SKM-1 (cell line): ENCODE measurements at regions not wholly inside any gene's neighbourhood (a gene's known extent, or its start where the extent isn't known, plus 50 kb on each side); places are given as distances from the start of the nearest gene placed in this dataset.
"Not testable (repeated sequence)": the region's sequence is repeated elsewhere in the genome, so short reads cannot be mapped to it uniquely, and the experiment has no call there.

Experiments
- DNase-seq: peaks from one replicate; lab custom pipeline; 2025; ENCODE audit not compliant: unreplicated experiment; lab: John Stamatoyannopoulos, UW

- DNase-seq: not testable (repeated sequence)
Observed at GRCh38 chr16:29330623-29331022, 75.9 kb downstream of the NPIPB11 start.

GRCh38 chr16:29328528-29328927, 78.0 kb downstream of the NPIPB11 start:
- not testable (repeated sequence) for DNase-seq

- not testable (repeated sequence) for DNase-seq
Observed at GRCh38 chr16:29327631-29328408, 78.7 kb downstream of the NPIPB11 start.

GRCh38 chr16:29326164-29327125, 80.1 kb downstream of the NPIPB11 start:
- DNase-seq: not testable (repeated sequence)

GRCh38 chr16:29323725-29324124, 82.8 kb downstream of the NPIPB11 start:
- DNase-seq: not testable (repeated sequence)

- no peak for DNase-seq
Observed at GRCh38 chr16:29321585-29321984, 84.9 kb downstream of the NPIPB11 start.

GRCh38 chr16:29321000-29321393, 85.5 kb downstream of the NPIPB11 start:
- no peak for DNase-seq

- DNase-seq: no peak
Observed at GRCh38 chr16:29320274-29320999, 86.1 kb downstream of the NPIPB11 start.

- no peak for DNase-seq
Observed at GRCh38 chr16:29319726-29320125, 86.8 kb downstream of the NPIPB11 start.

GRCh38 chr16:29318561-29318968, 87.9 kb downstream of the NPIPB11 start:
- peak; percentile 28 for DNase-seq

GRCh38 chr16:29318037-29318436, 88.5 kb downstream of the NPIPB11 start:
- no peak for DNase-seq

- no peak for DNase-seq
Observed at GRCh38 chr16:29317269-29317668, 89.2 kb downstream of the NPIPB11 start.

- no peak for DNase-seq
Observed at GRCh38 chr16:29316761-29317183, 89.7 kb downstream of the NPIPB11 start.

- no peak for DNase-seq
Observed at GRCh38 chr16:29315916-29316517, 90.5 kb downstream of the NPIPB11 start.

- DNase-seq: no peak
Observed at GRCh38 chr16:29315046-29315445, 91.5 kb downstream of the NPIPB11 start.

- DNase-seq: no peak
Observed at GRCh38 chr16:29314292-29314934, 92.1 kb downstream of the NPIPB11 start.

GRCh38 chr16:29313559-29314048, 92.9 kb downstream of the NPIPB11 start:
- no peak for DNase-seq

- DNase-seq: no peak
Observed at GRCh38 chr16:29312835-29313558, 93.5 kb downstream of the NPIPB11 start.

GRCh38 chr16:29312345-29312675, 94.2 kb downstream of the NPIPB11 start:
- DNase-seq: not testable (repeated sequence)
